Stimulated activated CD4-positive, alpha-beta T cell treated with anti-CD3 and anti-CD28 coated beads, Interleukin-1b, Interleukin-23, amount 100 ng/mL, for 24 hours (primary cell): ENCODE measurements at regions not wholly inside any gene's neighbourhood (a gene's known extent, or its start where the extent isn't known, plus 50 kb on each side); places are given as distances from the start of the nearest gene placed in this dataset.

Experiments
- DNase-seq, 4 experiments: peaks; one replicate each; pipeline ENCODE4 v3.0.0-alpha.2; 2020; ENCODE audit warnings: low read depth in 4 of 4, low spot score in 1 of 4

DNA sequence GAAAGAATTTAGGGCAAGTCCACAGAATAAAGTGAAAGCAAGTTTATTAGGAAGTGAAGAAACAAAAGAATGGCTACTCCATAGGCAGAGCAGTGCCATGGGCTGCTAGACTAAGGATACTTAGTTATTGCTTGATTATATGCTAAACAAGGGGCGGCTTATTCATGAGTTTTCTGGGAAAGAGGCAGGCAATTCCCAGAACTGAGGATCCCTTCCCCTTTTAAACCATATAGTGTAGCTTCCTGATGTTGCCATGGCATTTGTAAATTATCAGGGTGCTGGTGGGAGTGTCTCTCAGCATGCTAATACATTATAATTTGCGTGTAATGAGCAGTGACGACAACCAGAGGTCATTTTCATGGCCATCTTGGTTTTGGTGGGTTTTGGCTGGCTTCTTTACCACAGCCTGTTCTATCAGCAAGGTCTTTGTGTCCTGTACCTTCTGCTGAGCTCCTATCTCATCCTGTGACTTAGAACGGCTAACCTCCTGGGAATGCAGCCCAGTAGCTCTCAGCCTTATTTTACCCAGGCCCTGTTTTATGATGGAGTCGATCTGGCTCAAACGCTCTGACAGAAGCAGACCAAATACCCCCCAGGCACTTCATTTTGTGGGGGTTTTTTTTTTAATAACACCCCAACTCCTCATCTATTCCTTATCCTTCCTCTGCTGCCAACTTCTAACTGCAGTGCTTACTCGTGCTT, 103.0 kb upstream of the RARB start:
- no peak for DNase-seq

DNA sequence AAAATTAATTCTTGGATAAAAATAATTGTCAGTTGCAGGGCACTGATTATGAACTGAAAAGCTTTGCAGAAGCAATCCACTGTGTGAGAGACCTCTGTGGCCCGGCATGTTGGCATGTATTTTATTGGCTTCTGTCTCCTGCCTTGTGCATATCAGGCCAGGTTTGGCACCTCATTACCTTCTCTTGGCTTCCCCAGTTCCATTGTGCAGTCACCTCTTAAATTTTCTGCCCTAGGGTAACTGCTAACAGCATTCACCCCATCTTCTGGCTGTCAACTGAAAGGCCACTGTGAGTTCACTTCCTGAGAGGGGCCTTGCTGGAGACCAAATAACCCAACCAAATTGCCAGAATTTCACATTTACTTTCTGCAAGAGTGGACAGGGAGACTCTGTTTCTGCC, 92.7 kb upstream of the RARB start:
- DNase-seq = no peak

DNA sequence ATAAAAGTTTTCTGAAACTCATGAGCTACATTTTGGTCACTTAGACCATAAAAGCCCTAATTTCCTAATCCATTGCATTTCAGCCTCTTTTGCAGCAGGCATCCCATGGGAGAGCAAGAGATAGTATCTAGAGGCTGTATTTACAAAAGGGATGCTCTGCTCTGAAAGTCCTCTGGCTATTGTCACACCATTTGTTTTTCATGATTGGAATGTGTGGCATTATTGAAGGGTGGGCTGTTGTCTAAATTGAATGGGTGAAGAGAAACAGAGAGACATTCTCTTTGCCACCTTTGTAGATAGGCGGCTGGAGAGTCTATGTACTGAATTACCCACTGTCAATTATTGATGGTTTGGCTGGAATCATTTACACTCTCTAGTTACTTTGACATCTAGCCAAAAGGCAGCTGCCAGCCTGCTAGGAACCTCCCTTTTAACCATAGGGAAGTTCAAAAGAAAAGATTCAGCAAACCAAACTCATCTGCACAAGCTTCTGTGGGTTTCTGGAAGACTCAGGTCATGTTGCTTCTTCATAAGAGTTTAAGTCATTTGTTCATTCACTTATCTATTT, 89.8 kb upstream of the RARB start:
- no peak for DNase-seq

DNA sequence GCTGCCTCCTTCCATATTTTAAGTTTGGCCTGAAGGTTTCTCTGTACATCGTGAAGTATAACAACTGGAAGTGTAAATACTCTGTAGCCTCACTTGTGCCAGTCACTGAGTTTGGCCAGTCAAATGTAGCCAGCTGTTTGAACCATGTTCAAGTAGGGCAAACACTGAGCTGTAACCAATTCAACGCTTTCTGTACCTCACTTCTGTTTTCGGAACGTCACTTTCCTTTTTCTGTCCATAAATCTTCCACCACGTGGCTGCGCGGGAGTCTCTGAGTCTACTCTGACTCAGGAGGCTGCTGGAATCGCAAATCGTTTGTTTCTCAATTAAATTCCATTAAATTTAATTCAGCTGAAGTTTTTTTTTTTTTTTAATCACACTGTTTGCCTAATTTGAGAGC, 88.8 kb upstream of the RARB start:
- DNase-seq = no peak

DNA sequence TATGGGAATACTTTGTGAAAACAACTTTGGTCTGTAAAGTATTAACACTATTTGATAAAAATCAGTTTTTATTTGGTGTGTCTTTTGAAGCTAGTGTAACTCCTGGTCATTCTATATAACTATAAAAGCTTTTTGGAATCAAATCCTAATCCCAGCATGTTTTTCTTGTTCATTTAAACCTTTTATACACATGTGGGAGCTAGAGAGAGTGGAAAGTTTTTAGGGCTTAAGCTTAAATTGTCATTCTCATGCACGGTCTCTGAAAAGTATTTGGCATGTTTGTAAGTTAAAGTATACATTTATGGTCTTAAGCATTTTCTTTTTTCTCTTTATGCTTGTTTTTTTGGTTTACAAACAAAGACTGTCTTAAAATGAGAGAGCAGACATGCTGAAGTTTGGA, 83.4 kb upstream of the RARB start:
- no peak for DNase-seq

DNA sequence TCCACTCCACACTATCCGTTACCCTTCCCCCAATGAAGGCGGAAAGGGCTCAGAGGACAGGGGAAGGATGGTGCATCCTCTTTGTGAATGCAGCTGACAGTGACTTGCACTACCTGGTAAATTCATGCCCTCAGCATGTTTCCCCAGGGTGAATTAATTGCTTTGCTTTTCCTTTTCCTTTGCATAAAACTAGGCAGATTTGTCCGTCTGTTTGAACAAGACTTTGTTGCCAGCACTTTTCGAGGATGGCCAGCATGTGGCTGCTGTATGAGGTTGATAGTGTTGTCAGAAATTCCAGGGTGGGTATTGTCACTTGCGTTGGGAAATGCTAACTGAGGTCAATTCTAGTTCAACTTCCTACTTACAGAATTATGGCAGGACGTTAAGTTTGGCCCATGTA, 79.0 kb upstream of the RARB start:
- DNase-seq = no peak

DNA sequence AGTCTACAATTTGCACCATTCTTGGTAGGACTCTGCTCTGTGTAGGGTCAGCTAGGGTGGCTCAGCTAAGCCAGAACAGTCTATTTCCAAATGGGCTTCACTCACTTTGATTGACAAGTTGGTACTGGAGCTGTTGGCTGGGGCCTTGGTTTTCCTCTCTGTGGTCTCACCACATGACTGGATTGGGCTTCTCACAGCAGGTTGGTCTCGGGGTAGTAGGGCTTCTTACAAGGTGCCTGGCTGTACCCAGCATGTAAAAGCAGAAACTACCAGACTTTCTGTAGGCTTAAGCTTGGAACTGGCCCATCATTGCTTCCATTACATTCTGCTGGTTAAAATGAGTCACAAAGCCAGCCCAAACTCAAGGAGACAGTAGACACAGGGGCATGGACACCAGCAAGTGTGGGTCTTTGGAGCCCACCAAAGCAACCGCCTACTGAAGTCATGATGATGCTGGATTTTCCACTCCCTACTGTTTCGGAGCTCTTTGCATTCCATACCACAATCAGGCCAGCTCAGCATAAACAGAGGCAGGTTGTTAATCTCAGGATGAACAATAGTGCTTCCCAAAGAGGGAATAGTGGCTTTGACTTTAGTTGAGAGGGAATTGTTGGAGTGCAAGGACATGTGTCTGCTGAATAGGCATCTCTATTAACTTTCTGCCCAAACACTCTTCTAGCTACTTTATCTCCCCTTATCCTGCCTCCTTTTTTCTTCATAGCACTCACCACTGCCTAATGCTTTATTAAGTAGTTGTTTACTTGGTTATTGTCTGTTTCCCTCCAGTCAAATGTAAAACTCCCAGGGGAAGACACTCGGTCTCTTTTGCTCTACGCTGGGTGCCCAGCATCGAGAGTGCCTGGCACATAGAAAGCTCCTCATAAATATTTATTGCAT, 78.0 kb upstream of the RARB start:
- DNase-seq = no peak

DNA sequence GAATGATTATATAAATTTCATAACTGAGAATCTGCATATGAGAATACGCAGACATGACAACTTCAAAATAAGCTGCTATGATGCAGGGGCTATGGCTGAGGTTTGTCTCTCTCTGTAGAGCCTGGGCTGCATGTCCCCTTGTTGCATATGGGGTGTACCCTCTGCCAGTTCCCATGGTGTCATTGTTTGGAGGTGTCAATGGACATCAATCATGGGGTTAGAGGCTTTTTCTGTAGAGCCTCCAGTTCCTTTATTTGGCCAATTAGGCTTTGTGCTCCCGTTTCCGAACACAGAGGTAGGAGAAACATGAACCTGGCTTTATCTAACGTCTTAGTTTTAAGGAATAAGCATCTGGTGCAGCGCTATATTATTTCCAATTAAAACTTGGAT, 77.3 kb upstream of the RARB start:
- DNase-seq = no peak

DNA sequence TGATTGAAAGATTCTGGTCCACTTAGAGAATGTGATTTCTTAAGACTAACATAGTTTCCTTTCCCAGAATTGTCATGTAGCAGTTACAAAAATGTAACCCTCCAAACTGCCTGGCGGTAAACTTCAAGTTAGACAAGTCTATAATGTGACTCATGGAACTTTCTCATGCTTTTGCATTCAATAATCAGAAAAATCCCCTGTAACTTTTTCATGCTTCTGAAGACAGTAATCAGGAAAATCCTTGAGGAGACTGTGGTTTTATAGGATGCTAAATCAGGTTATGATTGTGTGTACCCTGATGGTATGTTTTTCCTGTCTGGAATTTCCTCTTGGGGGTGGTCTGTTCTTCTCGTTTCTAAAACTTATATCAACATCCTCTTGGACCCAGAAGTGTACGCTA, 74.0 kb upstream of the RARB start:
- no peak for DNase-seq

DNA sequence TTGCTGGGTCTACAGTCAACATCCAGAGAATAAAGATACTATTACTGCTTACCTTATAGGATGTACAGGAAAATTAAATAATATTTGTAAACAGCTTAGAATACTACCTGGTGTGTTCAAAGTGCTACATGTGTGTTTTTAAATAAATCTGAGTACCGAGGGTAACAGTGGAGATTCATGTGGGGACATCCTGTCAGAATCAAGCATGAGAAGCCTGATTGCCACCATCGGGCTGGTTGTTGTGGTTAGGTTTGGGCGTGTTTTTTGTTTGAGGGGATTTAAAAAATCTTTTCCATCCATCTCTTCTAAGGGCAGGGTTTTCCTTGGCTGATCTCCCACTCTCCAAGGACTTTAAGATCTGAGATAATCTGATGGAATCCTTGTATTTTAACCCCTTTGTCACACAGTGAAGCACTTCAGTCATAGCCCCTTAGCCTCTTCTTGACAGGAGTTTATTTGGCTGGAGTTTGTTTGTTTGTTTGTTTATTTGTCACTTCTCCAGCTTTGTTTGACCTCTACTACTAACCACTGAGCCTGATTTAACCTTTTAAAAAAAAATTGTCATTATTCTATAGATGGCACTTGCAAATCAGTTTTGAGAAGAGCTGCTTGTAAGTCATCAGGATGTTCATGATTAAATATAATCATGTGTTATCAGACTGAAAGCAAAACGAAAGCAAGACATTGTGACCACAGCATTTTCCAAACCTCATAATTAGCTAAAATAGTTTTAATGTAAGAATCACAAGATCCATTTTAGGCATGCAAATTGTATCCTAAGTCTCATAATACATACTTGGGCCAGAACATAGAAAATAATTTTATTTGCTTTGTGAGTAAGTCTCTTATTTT, 72.8 kb upstream of the RARB start:
- no peak for DNase-seq

DNA sequence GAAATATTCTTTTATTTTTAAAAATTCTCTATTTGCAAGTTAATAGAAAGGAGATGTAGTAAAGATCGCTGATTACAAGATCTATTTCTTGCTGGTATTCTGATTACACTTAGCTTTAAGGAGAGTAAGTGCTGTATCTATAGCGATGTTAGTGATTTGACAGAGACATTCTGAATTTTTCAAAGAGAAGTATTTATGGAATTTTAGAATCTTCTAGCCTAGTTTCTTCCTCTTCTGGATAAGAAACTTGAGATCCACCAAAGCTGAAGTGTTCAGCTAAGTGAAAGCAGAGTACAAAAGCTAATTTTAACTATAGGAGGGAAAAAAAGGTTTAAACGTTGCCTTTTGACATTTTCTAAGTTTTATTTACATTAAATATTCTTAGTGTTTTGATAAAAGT, 72.1 kb upstream of the RARB start:
- no peak for DNase-seq

DNA sequence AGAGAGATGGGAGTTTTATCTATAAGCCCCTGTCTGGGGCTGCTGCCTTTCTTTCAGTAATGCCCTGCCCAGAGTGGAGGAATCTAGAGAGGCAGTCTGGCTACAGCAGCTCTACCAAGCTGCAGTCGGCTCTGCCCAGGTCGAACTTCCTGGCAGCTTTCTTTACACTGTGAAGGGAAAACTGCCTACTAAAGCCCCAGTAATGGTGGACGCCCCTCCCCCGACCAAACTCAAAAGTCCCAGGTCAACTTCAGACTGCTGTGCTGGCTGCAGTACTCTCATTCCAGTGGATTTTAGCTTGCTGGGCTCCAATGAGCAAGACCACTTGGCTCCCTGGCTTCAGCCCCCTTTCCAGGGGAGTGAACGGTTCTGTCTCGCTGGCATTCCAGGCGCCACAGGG, 65.9 kb upstream of the RARB start:
- no peak for DNase-seq

DNA sequence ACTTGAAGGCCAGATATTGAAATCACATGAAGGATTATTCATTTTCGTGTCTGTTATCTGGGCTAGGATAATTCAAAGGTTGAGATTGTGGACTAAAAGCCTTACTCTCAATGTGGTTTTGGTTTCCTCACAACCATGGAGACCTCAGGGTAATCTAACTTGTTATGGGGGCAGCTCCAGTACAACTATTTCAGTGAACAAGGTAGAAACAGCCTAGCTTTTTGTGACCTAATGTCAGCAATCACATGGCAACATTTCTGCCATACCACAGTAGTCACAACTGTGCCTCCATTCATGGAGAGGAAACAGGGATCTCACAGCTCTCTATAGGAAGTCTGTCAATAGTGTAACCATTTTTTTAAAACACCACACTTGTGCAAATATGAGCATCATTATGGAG, 62.4 kb upstream of the RARB start:
- no peak for DNase-seq

DNA sequence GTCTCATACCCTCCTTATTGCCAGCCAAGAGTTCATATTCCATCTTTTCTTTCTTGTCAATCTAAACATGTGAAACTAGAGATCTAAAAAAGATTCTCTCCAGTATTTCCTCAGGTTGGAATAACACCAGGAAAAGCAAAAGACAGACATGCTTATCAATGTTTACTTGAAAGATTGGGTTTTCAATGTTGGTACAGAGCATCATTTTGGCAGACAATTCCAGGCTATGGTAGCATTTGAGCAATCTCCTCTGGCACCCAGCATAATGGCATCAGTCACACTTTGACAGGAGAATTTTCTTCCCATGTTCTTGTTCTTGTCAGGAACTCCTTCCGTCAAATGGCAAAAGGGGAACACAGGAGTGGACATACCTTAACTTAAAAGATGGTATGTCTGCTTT, 61.0 kb upstream of the RARB start:
- DNase-seq = no peak

DNA sequence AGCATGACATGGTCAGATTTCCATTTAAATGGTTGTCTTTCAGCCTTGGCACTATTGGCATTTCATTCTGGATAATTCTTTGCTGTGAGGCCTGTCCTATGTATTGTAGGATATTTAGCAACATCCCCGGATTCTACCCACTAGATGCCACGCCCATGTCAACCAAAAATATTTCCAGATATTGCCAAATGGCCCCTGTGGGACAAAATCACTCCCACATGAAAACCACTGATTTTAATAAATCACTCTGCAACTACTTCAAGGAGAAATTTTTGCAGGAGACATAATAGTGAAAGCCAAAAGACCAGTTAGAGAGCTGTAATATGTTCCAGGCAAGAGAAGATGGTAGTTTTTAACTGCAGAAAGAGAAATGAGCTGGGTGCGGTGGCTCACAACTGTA, 55.9 kb upstream of the RARB start:
- no peak for DNase-seq

DNA sequence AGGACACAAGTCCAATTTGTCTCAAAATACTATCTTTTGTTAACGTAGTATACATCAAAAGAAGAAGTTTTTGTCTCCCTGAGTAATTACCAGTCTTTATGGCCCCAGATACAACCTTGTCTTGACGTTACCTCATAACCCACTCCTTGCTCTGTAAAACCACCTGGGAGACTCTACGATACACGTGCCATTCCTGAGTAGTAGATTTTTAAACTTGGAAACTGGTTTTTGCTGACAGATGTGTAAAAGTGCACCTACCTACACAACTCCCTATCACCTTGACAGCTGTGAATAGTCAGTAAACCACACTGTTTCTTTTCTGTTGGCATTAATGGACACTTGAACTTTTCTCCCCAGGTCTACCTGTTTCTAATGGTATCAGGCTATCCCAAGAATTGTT, 51.7 kb upstream of the RARB start:
- no peak for DNase-seq

DNA sequence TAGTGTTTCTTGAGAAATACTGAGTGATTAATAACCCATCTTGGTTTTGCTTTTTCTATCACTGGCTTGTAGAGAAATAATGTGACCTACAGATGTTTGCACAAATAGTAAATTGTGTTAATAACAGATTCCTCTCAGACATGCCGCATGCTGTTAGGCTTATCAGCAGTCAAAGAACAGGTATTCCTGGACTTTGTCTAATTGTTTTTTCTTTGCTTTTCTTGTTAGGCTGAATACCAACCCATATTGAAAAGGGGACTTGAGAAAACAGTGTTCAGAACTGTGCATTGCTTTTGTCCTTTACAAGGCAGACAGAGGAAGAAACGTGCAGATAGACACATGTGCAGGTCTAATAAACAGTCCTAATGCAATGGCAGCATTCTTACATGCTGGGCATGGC, 51.0 kb upstream of the RARB start:
- no peak for DNase-seq
